OCI-LY1 (cell line): ENCODE measurements at regions not wholly inside any gene's neighbourhood (a gene's known extent, or its start where the extent isn't known, plus 50 kb on each side); places are given as distances from the start of the nearest gene placed in this dataset.

Experiments used
- H2AFZ ChIP-seq: fragments of 200-600 bp; sonication (generic), shearing (Covaris generic); 2 replicates; pipeline ENCODE4 v1.6.0; 2014; ENCODE audit warnings: antibody characterized with exemption, mild to moderate bottlenecking, low read length
- H3F3A ChIP-seq: fragments of 200-600 bp; sonication (generic), shearing (Covaris generic); 2 replicates; pipeline ENCODE4 v1.6.0; 2014; ENCODE audit warnings: mild to moderate bottlenecking, antibody characterized with exemption, low read length, moderate library complexity; ENCODE audit not compliant: insufficient read depth
- H3K27ac ChIP-seq: fragments of 200-600 bp; sonication (generic); 2 replicates; pipeline ENCODE4 v1.5.1; 2014; ENCODE audit warnings: low read length, mixed run types, mild to moderate bottlenecking, low read depth; ENCODE audit not compliant: poor library complexity, severe bottlenecking
- H3K27me3 ChIP-seq: fragments of 200-600 bp; sonication (generic); 2 replicates; pipeline ENCODE4 v1.6.0; 2014; ENCODE audit warnings: antibody characterized with exemption, mild to moderate bottlenecking, low read length, moderate library complexity; ENCODE audit not compliant: insufficient read depth
- H3K36me3 ChIP-seq: fragments of 200-600 bp; sonication (generic); 2 replicates; pipeline ENCODE4 v1.6.1; 2014; ENCODE audit warnings: mild to moderate bottlenecking, antibody characterized with exemption, low read length, moderate library complexity, mixed read lengths; ENCODE audit not compliant: insufficient read depth
- H3K4me1 ChIP-seq: fragments of 200-600 bp; sonication (generic); 2 replicates; pipeline ENCODE4 v1.5.1; 2014; ENCODE audit warnings: mild to moderate bottlenecking, low read length, moderate library complexity; ENCODE audit not compliant: insufficient read depth, severe bottlenecking
- H3K4me2 ChIP-seq: fragments of 200-600 bp; sonication (generic), shearing (Covaris generic); 2 replicates; pipeline ENCODE4 v1.6.1; 2014; ENCODE audit warnings: low read length
- H3K4me3 ChIP-seq: fragments of 200-600 bp; sonication (generic); 2 replicates; pipeline ENCODE4 v1.5.1; 2014; ENCODE audit warnings: low read length, low read depth, mild to moderate bottlenecking, mixed read lengths; ENCODE audit not compliant: poor library complexity, severe bottlenecking
- H3K79me2 ChIP-seq: fragments of 200-600 bp; shearing (Covaris generic); 2 replicates; pipeline ENCODE4 v1.6.1; 2016; ENCODE audit warnings: mixed run types, low read length, mixed read lengths; ENCODE audit not compliant: insufficient read depth
- H3K9ac ChIP-seq: fragments of 200-600 bp; sonication (generic), shearing (Covaris generic); 2 replicates; pipeline ENCODE4 v1.6.1; 2014; ENCODE audit warnings: mild to moderate bottlenecking, low read length, mixed read lengths
- H3K9me2 ChIP-seq: fragments of 200-600 bp; sonication (generic), shearing (Covaris generic); 2 replicates; pipeline ENCODE4 v1.6.1; 2014; ENCODE audit warnings: low read depth, mild to moderate bottlenecking, low read length, mixed read lengths
- H3K9me3 ChIP-seq: fragments of 200-600 bp; shearing (Covaris generic); 2 replicates; pipeline ENCODE4 v1.6.1; 2014; ENCODE audit warnings: low read length, mixed read lengths
- H4K20me1 ChIP-seq: fragments of 200-600 bp; sonication (generic), shearing (Covaris generic); 2 replicates; pipeline ENCODE4 v1.6.0; 2016; ENCODE audit warnings: mild to moderate bottlenecking, low read length; ENCODE audit not compliant: insufficient read depth
- CTCF ChIP-seq: fragments of 200-600 bp; sonication (generic), shearing (Covaris generic); IDR thresholded peaks from 2 replicates; pipeline ENCODE4 v1.5.1; 2017; ENCODE audit warnings: mild to moderate bottlenecking, antibody characterized with exemption, low read length, moderate library complexity, mixed read lengths
- EZH2 ChIP-seq: fragments of 200-600 bp; sonication (generic), shearing (Covaris generic); IDR thresholded peaks from 2 replicates; pipeline ENCODE4 v1.8.0; 2017; ENCODE audit warnings: borderline replicate concordance, mixed run types, mild to moderate bottlenecking, antibody characterized with exemption, low read length, moderate library complexity, mixed read lengths

- Histone ChIP-seq H3K4me2 (no peak overlapping the region), H4K20me1 (no peaks in the 10 kb centered on the region), H3K27ac (no peak overlapping the region), H3K9me2 (no peaks in the 10 kb centered on the region), H3K9ac (no peak overlapping the region), H3K4me1 (no peaks in the 10 kb centered on the region), H3K79me2 (no peaks in the 10 kb centered on the region), H3K9me3 (no peaks in the 10 kb centered on the region), H3F3A (no peaks in the 10 kb centered on the region), H2AFZ (no peak overlapping the region), H3K27me3 (no peaks in the 10 kb centered on the region), H3K36me3 (no peaks in the 10 kb centered on the region), H3K4me3 (no peak overlapping the region)
- TF ChIP-seq EZH2 (no peak), CTCF (no peak)
These were observed 461.1 kb downstream of the ARL4A start for GRCh38 chr7:13148548-13148947.

GRCh38 chr7:13151978-13152377 is 464.5 kb downstream of the ARL4A start:
- H4K20me1 ChIP-seq, result no peaks in the 10 kb centered on the region
- no peak overlapping the region for H3K4me2 ChIP-seq
- H3K9me2 ChIP-seq, result no peaks in the 10 kb centered on the region
- no peaks in the 10 kb centered on the region for H3K36me3 ChIP-seq
- no peaks in the 10 kb centered on the region for H3K79me2 ChIP-seq
- no peaks in the 10 kb centered on the region for H3F3A ChIP-seq
- H3K4me1 ChIP-seq, result no peaks in the 10 kb centered on the region
- H3K4me3 ChIP-seq, result no peak overlapping the region
- no peak overlapping the region for H3K9ac ChIP-seq
- H3K27me3 ChIP-seq, result no peaks in the 10 kb centered on the region
- H2AFZ ChIP-seq, result no peak overlapping the region
- H3K27ac ChIP-seq, result no peak overlapping the region
- no peaks in the 10 kb centered on the region for H3K9me3 ChIP-seq
- no peak for TF ChIP-seq CTCF
- no peak for TF ChIP-seq EZH2

- H3K9me2 ChIP-seq, result no peaks in the 10 kb centered on the region
- H3K4me1 ChIP-seq, result no peaks in the 10 kb centered on the region
- H3K79me2 ChIP-seq, result no peaks in the 10 kb centered on the region
- H3K4me3 ChIP-seq, result no peak overlapping the region
- no peak overlapping the region for H2AFZ ChIP-seq
- TF ChIP-seq CTCF (no peak), EZH2 (no peak)
- no peaks in the 10 kb centered on the region for H3F3A ChIP-seq
- H3K36me3 ChIP-seq, result no peaks in the 10 kb centered on the region
- no peak overlapping the region for H3K9ac ChIP-seq
- H3K27ac ChIP-seq, result no peak overlapping the region
- H4K20me1 ChIP-seq, result no peaks in the 10 kb centered on the region
- no peak overlapping the region for H3K4me2 ChIP-seq
- no peaks in the 10 kb centered on the region for H3K27me3 ChIP-seq
- no peaks in the 10 kb centered on the region for H3K9me3 ChIP-seq
These were observed 465.3 kb downstream of the ARL4A start for GRCh38 chr7:13152755-13153154.
